GM15510 (cell line): ENCODE measurements at regions not wholly inside any gene's neighbourhood (a gene's known extent, or its start where the extent isn't known, plus 50 kb on each side); places are given as distances from the start of the nearest gene placed in this dataset.

Source experiments
- POLR2A ChIP-seq: IDR thresholded peaks from 3 replicates; pipeline ENCODE4 v1.6.1; 2011; ENCODE audit warnings: borderline replicate concordance; ENCODE audit not compliant: insufficient read length; ENCODE audit errors: extremely low read depth

DNA sequence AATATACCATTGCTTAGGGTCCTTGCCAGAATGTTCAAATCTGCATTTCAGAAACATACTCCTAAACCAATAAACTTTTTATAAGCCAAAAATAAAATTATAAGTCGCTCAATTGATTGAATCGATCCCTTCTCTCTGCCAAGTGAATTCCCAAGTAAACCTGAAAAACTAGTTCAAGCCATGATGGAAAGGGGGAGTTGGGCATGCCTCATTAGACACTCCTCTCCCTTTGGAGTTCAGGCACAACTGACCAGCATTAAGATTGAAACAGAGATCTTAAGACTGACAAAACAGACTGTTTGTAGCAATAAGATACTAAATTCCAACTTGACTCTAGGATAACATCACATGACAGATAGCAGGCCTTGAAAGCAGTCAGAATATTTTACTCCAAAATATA lies 113.7 kb upstream of the RASGRP1 start:
- TF ChIP-seq POLR2A = no peak

DNA sequence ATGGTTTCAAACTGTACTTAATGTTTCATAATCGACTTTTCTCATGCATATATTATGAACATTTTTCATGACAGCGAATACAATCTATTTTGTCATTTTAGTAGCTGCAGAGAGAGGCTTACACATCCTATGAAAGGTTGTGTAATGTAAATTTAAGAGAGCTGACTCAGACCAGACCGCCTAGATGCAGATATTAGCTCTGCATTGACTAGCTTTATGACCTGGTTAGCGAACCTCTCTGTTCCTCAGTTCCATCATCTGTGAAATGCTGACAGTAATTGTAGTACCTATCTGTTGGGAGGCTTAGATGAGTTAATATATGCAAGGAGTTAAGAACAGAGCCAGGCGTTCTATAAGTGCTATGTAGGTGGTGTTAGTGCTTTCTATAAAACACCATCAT lies 116.2 kb upstream of the RASGRP1 start:
- TF ChIP-seq POLR2A = no peak

DNA sequence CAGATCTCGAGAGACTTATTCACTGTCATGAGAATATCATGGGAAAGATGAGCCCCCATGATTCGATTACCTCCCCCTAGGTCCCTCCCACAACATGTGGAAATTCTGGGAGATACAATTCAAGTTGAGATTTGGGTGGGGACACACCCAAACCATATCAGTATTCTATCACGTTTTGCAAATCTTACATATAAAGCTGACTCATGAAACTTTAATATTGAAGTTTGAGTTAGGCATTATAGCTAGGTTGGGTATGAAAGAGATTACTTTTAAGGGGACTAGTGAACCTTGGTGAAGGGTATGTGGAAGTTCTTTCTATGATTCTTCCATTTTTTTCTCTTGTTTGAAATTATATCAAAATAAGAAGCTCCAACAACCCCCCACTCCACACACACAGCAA lies 117.7 kb upstream of the RASGRP1 start:
- TF ChIP-seq POLR2A = no peak

DNA sequence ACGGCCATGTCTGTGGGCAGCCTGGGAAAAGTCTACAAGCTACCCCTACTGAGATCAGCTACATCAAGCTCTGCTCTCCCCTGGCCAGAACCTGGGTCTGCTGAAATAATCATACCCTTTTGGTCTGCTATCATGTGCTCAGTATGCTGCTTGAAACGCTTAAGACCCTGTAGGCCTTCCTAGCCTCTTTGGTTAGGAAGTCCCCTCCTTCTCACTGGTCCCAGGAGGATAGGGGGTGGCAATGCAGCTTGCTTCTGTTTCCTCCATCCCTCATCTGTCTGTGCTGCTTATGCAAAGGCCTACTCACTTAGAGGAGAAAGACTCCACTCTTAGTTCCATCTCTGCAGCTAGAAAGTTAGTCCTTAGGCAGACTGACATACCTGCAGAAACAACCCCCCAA lies 118.2 kb upstream of the RASGRP1 start:
- TF ChIP-seq POLR2A = no peak

DNA sequence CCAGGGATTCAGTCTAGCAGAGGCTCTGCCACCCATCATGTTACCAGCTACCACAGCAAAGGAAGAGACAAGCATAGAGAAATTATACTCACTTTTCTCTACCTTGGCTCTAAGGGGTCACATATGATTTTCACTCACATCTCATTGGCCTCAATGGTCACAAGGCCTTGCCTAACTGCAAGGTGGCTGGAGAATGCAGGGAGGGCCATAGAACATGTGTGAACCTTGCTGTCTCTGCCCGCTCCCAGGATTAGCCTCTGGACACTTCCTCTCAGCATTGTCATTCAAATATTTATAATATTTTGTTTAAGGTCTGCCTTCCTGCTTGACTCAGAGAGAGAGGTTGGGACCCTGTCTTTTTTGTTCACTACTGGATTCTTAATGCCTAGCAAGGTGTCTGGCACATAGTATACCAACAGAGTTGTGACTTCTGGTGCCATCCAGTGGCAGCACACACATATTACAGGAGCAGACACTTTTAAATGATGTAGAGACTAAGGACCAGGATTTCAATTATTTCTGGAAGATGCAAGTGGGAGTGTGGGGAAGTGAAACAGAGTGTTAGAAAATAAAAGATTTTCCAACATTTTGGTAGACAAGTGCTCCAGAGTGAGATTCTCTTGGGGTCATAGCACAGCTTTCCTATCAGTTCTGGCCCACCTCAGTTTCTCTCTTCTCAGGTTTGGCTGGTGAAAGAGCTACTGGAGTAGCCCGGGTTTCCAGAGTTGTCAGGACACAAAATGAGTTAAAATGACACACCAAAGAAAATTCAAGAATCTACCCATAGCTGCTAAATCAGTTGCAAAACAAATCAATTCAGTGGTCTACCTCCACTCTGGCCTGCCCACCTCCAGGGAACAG lies 119.0 kb upstream of the RASGRP1 start:
- TF ChIP-seq POLR2A = no peak

DNA sequence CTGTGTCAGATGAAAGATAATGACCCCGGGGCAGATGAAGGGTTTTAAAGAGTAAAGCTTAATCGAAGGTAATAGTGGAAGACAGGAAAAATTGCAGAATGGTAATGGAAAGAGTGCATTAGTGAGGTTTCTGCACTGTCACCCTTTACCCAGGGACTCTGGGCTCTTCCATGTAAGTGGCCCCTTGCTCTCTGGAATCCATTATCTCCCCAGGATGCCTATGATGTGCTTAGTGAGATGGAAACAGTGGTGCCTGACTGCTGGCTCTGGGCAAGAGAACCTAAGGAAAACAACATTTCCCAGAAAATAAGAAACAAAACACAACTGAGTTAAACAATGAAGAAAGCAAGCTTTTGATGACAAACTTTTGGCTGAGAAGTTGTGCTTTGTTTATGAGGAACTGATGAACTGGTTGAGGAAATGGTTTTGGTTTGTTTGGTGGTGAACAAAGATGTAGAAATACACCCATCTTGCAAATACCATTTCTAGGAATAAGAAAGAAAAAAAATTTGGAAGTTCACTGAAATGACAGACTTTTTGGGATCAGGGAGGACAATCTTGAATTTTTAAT lies 119.9 kb upstream of the RASGRP1 start:
- no peak for TF ChIP-seq POLR2A

DNA sequence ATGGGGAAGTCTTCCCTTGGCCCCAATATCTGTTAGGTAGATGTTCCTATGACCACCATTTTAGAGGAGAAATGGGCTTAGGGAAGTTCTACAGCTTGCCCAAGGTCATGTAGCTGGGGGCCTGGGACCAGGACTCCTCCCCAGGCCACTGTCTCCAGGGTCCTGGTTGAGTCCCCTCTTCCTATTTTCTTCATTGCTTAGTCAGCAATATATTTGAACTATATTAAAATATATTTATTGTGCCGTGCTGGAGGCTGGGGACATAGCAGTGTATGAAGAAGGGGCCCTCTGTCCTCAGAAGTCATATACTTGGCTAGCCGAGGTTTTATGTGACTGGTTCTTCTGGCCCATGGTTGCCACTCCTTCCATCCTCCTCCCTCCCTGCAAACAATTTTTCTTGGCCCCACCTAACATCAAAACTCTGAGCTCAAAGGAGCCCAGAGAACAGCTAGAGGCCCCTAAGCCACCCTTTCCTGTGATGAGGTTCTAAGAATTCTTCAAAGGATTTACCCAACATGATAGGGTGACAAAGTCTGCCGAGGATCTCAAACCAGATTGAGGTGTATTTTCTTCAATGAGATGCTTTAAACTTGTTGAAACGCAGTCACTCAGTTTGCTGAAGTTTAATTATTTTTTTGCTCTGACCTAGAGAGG lies 121.2 kb upstream of the RASGRP1 start:
- TF ChIP-seq POLR2A = no peak

DNA sequence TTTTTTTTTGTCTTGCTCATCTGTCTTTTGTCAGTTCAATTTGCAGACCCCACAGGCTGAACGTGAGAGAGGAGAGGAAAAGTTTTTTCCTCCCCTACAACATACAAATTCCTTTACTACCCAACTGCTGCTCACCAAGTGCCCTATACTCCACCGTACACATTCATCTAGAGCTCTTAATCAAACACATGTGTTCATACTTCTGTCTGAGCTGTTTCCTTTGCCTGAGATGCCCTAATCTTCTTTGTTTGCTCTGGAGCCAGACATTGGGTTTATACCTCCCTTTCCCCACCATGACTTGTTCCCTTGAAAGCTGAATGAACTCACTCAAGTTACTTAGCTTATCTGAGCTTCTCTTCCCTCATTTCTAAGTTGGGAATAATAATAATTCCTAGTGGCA lies 122.7 kb upstream of the RASGRP1 start:
- TF ChIP-seq POLR2A = no peak

DNA sequence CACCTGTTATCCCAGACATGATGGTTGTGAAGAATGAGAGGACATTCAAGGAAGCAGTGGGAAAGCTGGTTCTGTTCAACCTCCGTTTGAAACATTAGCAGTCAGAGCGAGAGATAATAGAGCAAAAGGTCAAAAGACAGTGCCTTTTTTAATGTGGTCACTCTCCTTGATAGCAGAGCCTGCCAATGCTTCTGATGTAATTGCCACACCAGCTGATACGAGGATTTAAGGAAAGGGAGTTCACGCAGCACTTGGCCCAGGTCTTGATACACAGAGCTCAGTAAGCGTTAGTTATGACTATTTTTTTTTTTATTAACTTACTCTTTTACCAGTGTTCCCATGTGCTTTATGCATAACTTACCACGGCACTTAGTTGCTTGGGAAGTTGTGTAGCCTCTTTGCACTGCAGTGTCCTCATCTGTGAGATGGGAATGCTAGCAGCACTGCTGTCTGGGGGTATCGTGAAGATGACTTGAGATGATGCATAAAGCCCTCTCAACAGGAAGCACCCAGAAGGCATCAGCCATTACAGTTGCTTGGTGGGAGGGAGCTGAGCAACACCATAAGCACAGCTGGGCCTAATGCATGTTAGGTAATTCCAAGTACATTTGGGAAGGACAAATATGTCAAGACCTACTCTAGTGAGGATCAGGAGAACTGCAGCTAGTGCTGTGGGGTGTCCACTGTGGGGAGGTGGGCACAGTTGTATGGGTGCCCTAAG lies 123.3 kb upstream of the RASGRP1 start:
- no peak for TF ChIP-seq POLR2A

DNA sequence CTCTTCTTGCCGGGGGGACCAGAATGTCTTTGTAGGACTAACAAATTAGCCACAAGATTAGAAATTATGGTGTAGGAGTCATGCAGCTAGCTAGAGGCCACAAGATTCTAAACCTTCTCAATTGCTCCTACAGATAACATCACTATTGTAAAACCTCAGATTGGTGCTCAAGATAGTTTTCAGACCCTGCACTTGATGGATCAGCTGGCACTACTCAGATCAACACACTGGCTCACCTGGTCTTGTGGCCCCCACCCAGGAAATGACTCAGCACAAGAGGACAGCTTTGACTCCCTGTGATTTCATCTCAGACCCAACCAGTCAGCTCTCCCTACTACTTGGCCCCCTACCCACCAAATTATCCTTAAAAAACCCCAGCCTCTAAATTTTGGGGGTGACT lies 124.1 kb upstream of the RASGRP1 start:
- no peak for TF ChIP-seq POLR2A

DNA sequence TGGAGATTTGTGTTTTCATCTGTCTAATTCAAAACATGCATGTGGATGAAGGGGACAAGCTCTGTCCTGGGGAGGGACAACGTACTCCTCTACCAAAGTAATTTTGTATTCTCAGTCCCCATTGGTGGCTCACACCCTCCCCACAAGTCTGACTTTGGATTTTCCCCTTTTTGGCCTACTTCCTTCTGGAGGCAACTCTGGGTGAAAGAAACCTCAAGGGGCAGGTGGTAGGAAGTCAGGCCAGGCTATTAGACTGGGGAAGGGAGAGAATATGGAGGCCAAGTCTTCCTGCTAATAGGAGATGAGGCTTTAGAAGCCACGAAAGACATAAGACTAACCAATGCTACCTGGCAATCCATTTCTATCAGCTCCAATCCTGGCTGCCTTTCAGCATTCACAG lies 124.9 kb upstream of the RASGRP1 start:
- no peak for TF ChIP-seq POLR2A

DNA sequence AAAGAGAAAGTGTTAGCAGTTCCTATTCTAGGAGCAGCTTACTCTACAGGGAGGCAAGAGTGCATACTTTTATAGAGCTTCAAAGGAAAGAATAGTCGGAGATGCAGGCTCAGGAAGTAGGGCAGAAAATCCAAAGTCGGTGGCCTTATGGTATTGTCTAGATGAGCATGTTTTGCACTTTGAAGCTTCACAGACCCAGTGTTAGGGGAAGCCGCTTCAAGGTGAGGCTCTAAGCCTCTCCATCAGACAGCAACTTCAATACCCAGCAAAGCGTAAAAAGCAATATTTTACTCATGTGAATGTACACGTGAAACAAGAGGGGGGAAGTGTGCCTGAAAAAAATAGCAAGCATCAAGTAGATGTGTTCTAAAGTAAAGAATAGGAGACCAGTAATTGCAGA lies 125.6 kb upstream of the RASGRP1 start:
- TF ChIP-seq POLR2A = no peak

DNA sequence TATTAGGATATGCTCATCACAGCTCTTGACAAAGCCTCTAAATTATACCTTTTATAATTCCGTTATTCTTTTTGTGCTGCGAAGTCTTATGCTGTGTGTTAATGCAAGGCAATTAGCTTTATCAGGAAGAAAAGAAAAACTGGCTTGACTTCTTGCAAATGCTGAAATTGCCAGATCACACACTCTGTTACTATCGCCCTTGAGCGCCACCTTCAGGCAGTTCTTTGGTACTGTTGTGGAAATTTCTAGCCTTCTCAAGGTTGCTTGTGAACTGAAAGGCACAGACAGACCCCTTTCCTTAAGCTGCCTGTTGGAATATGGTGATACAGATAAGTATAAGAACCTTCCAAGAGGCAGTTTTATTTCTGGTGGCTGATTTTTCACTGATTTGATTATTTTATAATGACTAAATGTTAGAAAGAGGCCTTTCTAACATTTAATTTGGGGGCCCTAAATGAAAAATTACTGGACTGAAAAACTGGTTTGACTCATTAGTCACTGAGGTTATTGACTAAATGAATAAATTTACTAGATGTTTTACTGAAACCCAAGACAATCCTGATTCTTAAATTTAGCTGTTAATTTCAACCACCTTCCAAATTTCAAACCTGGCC lies 126.2 kb upstream of the RASGRP1 start:
- no peak for TF ChIP-seq POLR2A

DNA sequence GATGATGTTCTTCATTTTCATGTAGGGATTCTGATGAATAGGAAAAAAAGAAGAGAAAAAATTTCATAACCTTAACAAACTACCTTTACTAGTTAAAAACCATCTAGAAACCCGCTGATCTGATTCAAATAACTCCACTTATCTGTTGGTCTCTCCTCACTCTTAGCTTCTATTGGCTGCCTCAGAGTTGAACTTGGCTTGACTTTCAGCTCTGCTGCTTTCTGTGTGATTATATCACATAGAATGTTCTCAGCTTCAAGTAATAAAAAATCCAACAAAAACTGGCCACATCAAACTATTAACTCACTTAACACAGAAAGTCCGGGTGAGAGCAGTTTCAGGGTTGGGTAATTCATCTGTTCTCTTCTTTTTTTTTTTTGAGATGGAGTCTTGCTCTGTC lies 126.8 kb upstream of the RASGRP1 start:
- no peak for TF ChIP-seq POLR2A

DNA sequence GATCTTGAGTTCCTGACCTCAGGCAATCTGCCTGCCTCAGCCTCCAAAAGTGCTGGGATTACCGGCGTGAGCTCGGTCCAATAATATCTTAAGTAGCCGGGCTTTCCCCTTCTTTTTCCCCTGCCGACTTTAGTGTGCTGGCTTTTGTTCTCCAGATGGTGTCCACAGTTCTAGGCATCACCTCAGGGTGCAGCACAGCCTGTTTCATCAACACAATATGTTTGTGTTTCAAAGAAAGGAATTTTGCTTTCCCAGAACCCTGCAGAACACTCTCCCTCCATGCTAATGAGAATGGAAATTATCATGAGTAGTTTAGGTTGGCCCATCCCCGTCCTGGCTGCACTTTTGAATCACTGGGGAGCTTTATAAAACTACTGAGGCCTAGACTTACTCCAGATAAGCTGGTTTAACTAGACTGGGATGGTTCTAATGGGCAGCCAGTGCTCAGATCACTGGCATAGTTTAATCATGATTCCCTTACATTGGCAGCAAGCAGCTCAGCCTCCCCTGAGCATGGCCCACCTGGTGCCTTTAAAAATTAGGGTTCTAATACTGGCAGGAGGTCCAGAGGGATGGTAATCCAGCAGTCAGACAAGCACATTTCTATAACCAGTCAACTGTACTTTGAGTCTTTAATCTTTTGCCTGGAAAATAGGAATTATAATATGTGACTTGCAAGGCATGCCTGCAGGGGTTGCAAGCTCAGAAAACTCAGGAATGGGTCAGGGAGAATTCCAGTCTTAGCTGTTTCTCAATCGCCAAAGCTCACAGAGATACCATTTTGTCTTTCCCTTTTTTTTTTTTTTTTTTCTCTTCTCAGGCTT lies 127.6 kb upstream of the RASGRP1 start:
- no peak for TF ChIP-seq POLR2A

DNA sequence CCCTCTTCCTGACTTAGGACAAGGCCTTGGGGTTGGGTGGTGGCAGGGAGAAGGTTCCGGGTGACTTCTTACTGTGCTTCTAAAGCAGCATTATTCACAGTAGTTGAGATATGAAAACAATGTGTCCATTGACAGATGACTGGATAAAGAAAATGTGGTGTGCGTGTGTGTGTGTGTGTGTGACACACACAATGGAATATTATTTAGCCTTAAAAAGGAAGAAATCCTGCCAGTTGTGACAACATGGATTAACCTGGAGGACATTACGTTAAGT lies 128.1 kb upstream of the RASGRP1 start:
- no peak for TF ChIP-seq POLR2A
